H1 (cell line): ENCODE measurements at regions not wholly inside any gene's neighbourhood (a gene's known extent, or its start where the extent isn't known, plus 50 kb on each side); places are given as distances from the start of the nearest gene placed in this dataset.

Experiments used
- CTCF ChIA-PET: fragments of 300-600 bp; sonication (Branson Sonifier 250); formaldehyde crosslinking; loops from one replicate; lab custom pipeline; 2021; ENCODE audit not compliant: partially characterized antibody; lab: Charles Lee
- POLR2A ChIA-PET: fragments of 300-600 bp; sonication (Branson Sonifier 250); formaldehyde crosslinking; loops from one replicate; lab custom pipeline; 2021; ENCODE audit warnings: inconsistent platforms; ENCODE audit not compliant: partially characterized antibody; lab: Charles Lee
- DNase-seq, 2 experiments: peaks; one replicate each; pipeline versions ENCODE4 v3.0.0 to v3.0.0-alpha.2; 2010 to 2022; ENCODE audit warnings: low spot score in 2 of 2, low read depth in 1 of 2, mixed read lengths in 1 of 2
- FAIRE-seq: peaks from 2 replicates; lab custom pipeline; 2011; peaks lifted over from hg19 to GRCh38; lab: Jason Lieb, UNC
- H2AFZ ChIP-seq: 2 replicates; pipeline ENCODE4 v1.8.1; 2012; ENCODE audit warnings: low read length, inconsistent platforms
- H2AK5ac ChIP-seq: 2 replicates; pipeline ENCODE4 v1.6.1; 2013; ENCODE audit warnings: low read depth, low read length
- H2BK120ac ChIP-seq: replicated peaks from 2 replicates; pipeline ENCODE3; 2013; ENCODE audit warnings: low read depth, low read length, inconsistent platforms
- H2BK12ac ChIP-seq: 2 replicates; pipeline ENCODE4 v1.6.1; 2013; ENCODE audit warnings: low read depth, low read length
- H2BK15ac ChIP-seq: 2 replicates; pipeline ENCODE4 v1.6.1; 2013; ENCODE audit warnings: low read length
- H2BK20ac ChIP-seq: 2 replicates; pipeline ENCODE4 v1.6.1; 2013; ENCODE audit warnings: low read length
- H2BK5ac ChIP-seq: 2 replicates; pipeline ENCODE4 v1.6.1; 2013; ENCODE audit warnings: low read depth, low read length
- H3K14ac ChIP-seq: 2 replicates; pipeline ENCODE4 v1.6.1; 2013; ENCODE audit warnings: inconsistent platforms; ENCODE audit not compliant: insufficient read length
- H3K18ac ChIP-seq: 2 replicates; pipeline ENCODE4 v1.6.1; 2013; ENCODE audit warnings: low read length; ENCODE audit errors: extremely low read depth
- H3K23ac ChIP-seq: 2 replicates; pipeline ENCODE4 v1.6.1; 2013; ENCODE audit warnings: inconsistent platforms; ENCODE audit not compliant: insufficient read length
- H3K23me2 ChIP-seq: 2 replicates; pipeline ENCODE4 v1.6.1; 2013; ENCODE audit warnings: low read depth, low read length
- H3K27ac ChIP-seq: 2 replicates; pipeline ENCODE4 v1.6.1; 2011; ENCODE audit warnings: low read depth, low read length, inconsistent platforms
- H3K27me3 ChIP-seq, 4 experiments: replicated peaks in 1 of 4; 1 replicate in 1 of 4; 2 replicates in 3 of 4; pipeline versions ENCODE4 v1.6.1 to v1.8.1; 2011 to 2013; ENCODE audit warnings: low read length in 3 of 4, mild to moderate bottlenecking in 3 of 4, inconsistent platforms in 2 of 4, mixed read lengths in 2 of 4, moderate library complexity in 1 of 4; ENCODE audit not compliant: control insufficient read depth in 3 of 4, insufficient read depth in 3 of 4; ENCODE audit errors: extremely low read depth in 1 of 4
- H3K36me3 ChIP-seq, 4 experiments: 2 replicates each; pipeline versions ENCODE4 v1.6.1 to v1.8.1; 2011 to 2013; ENCODE audit warnings: mild to moderate bottlenecking in 4 of 4, low read length in 3 of 4, moderate library complexity in 2 of 4, control low read depth in 1 of 4, inconsistent platforms in 1 of 4; ENCODE audit not compliant: insufficient read depth in 4 of 4, control insufficient read depth in 2 of 4
- H3K4ac ChIP-seq: replicated peaks from 2 replicates; pipeline ENCODE3; 2013; ENCODE audit warnings: low read length, low read depth, mixed read lengths, inconsistent platforms; ENCODE audit not compliant: insufficient read length
- H3K4me1 ChIP-seq, 4 experiments: replicated peaks in 1 of 4; 1 replicate in 1 of 4; 2 replicates in 3 of 4; pipeline versions ENCODE4 v1.6.1 to v1.8.1; 2011 to 2013; ENCODE audit warnings: low read length in 3 of 4, inconsistent platforms in 2 of 4, mixed read lengths in 1 of 4; ENCODE audit not compliant: insufficient read depth in 4 of 4, control insufficient read depth in 3 of 4
- H3K4me2 ChIP-seq, 2 experiments: 2 replicates each; pipeline versions ENCODE4 v1.6.1 to v1.8.1; 2011 to 2013; ENCODE audit warnings: low read depth in 2 of 2, low read length in 2 of 2, control low read depth in 1 of 2, inconsistent platforms in 1 of 2, mild to moderate bottlenecking in 1 of 2; ENCODE audit not compliant: insufficient read depth in 1 of 2
- H3K4me3 ChIP-seq, 4 experiments: fragments of 200-600, 300-600 bp in 1 of 4; sonication (generic), shearing (Covaris generic), sonication (Bioruptor Twin) in 1 of 4; 2 replicates each; pipeline versions ENCODE4 v1.5.1 to v1.8.1; 2011 to 2016; ENCODE audit warnings: low read length in 4 of 4, low read depth in 3 of 4, control low read depth in 2 of 4, inconsistent platforms in 2 of 4, mild to moderate bottlenecking in 2 of 4, mixed read lengths in 1 of 4, moderate library complexity in 1 of 4; ENCODE audit not compliant: insufficient read depth in 2 of 4; ENCODE audit errors: extremely low read depth in 1 of 4
- H3K56ac ChIP-seq: replicated peaks from 2 replicates; pipeline ENCODE3; 2013; ENCODE audit warnings: low read depth, mild to moderate bottlenecking, mixed read lengths, low read length, inconsistent platforms; ENCODE audit not compliant: insufficient read length
- H3K79me1 ChIP-seq: 2 replicates; pipeline ENCODE4 v1.6.1; 2013; ENCODE audit warnings: low read depth, low read length, control low read depth
- H3K79me2 ChIP-seq, 2 experiments: 2 replicates each; pipeline versions ENCODE4 v1.6.1 to v1.8.1; 2012 to 2013; ENCODE audit warnings: low read length in 2 of 2, mild to moderate bottlenecking in 2 of 2, inconsistent platforms in 1 of 2; ENCODE audit not compliant: insufficient read depth in 2 of 2, control insufficient read depth in 1 of 2
- H3K9ac ChIP-seq, 4 experiments: replicated peaks in 1 of 4; 1 replicate in 1 of 4; 2 replicates in 3 of 4; pipeline versions ENCODE4 v1.6.1 to v1.8.1; 2011 to 2013; ENCODE audit warnings: low read depth in 3 of 4, low read length in 3 of 4, control low read depth in 2 of 4, mild to moderate bottlenecking in 2 of 4, moderate library complexity in 2 of 4, inconsistent platforms in 1 of 4; ENCODE audit errors: extremely low read depth in 1 of 4
- H3K9me3 ChIP-seq, 2 experiments: 2 replicates each; pipeline versions ENCODE4 v1.6.1 to v1.8.1; 2012 to 2013; ENCODE audit warnings: mild to moderate bottlenecking in 2 of 2, moderate library complexity in 2 of 2, control low read depth in 1 of 2, inconsistent platforms in 1 of 2, low read depth in 1 of 2, low read length in 1 of 2, mixed read lengths in 1 of 2; ENCODE audit not compliant: insufficient read depth in 2 of 2
- H4K20me1 ChIP-seq, 2 experiments: replicated peaks in 1 of 2; 2 replicates each; pipeline versions ENCODE3 to v1.8.1; 2011 to 2013; ENCODE audit warnings: inconsistent platforms in 2 of 2, low read length in 2 of 2, mild to moderate bottlenecking in 1 of 2; ENCODE audit not compliant: insufficient read depth in 2 of 2, control insufficient read depth in 1 of 2
- H4K5ac ChIP-seq: 2 replicates; pipeline ENCODE4 v1.6.1; 2013; ENCODE audit warnings: low read length, low read depth, mixed read lengths, inconsistent platforms; ENCODE audit not compliant: insufficient read length
- H4K8ac ChIP-seq: 2 replicates; pipeline ENCODE4 v1.8.0; 2013; ENCODE audit warnings: mild to moderate bottlenecking, moderate library complexity, low read length, inconsistent platforms; ENCODE audit not compliant: insufficient read depth; ENCODE audit errors: extremely low read depth
- H4K91ac ChIP-seq: replicated peaks from 2 replicates; pipeline ENCODE3; 2013; ENCODE audit warnings: low read length, mixed read lengths, inconsistent platforms; ENCODE audit not compliant: insufficient read length
- CBX5 ChIP-seq: fragments of 300-800, 300-1000 bp; sonication (generic); IDR thresholded peaks from 2 replicates; pipeline ENCODE4 v1.7.1; 2016; ENCODE audit warnings: antibody characterized with exemption, low read length, low read depth
- CBX8 ChIP-seq: fragments of 300-800, 300-1000 bp; sonication (generic); IDR thresholded peaks from 2 replicates; pipeline ENCODE4 v1.7.1; 2016; ENCODE audit warnings: low read depth, low read length, borderline replicate concordance
- CEBPB ChIP-seq: IDR thresholded peaks from 2 replicates; pipeline ENCODE4 v1.6.1; 2012; ENCODE audit warnings: low read depth, low read length
- E2F6 ChIP-seq: IDR thresholded peaks from 2 replicates; pipeline ENCODE4 v1.6.1; 2012; ENCODE audit warnings: inconsistent platforms
- RFX5 ChIP-seq: IDR thresholded peaks from 2 replicates; pipeline ENCODE4 v1.6.1; 2011; ENCODE audit warnings: low read depth, low read length, improper control_type of control experiment, borderline replicate concordance
- SP1 ChIP-seq: IDR thresholded peaks from 2 replicates; pipeline ENCODE4 v1.6.1; 2011; ENCODE audit warnings: low read depth, low read length
- SP2 ChIP-seq: IDR thresholded peaks from 2 replicates; pipeline ENCODE4 v1.6.1; 2012; ENCODE audit warnings: mild to moderate bottlenecking, low read length, inconsistent platforms
- SP4 ChIP-seq: IDR thresholded peaks from 2 replicates; pipeline ENCODE4 v1.6.1; 2012; ENCODE audit warnings: low read length, inconsistent platforms
- WGBS, 2 experiments: shearing (Covaris generic) in 1 of 2; methylation state at CpG; one replicate each; pipeline versions ENCODE4 v1.1.6 to v1.1.7; 2013 to 2015; ENCODE audit warnings: low lambda C conversion rate in 2 of 2, mixed read lengths in 2 of 2, inconsistent platforms in 1 of 2, low coverage in 1 of 2, missing lambda C conversion rate in 1 of 2; ENCODE audit not compliant: insufficient replicate concordance in 2 of 2, insufficient coverage in 1 of 2, insufficient read length in 1 of 2; ENCODE audit errors: extremely low coverage in 1 of 2, missing lambda C conversion rate in 1 of 2; 5-methylcytosine and 5-hydroxymethylcytosine counted together

DNA sequence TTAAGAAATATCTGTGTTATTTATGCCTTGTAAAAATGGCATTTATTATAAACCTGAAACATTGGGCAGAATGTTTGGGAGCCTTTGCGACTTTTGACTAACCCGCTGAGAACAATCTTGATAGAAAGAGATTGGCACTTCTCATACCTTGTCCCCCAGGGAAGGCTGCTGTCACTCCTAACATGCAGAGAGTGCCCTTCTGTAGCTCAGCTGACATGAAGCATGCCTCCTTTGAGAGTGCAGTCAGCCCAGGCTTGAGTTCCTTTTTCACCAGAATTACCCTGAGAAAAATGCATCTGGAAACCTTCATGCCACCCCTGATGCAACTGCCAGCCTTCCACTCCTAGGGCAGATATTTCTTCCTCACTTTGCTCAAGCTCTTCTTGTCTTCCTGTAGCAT lies 569.2 kb upstream of the ARPP21 start:
- Histone ChIP-seq H4K8ac (no peak overlapping the region), H2BK120ac (no peak overlapping the region), H4K5ac (no peak overlapping the region), H2BK5ac (no peak overlapping the region), H3K79me1 (no peaks in the 10 kb centered on the region), H3K27ac (no peak overlapping the region), H3K27me3 (no peaks in the 10 kb centered on the region), H4K20me1 (no peaks in the 10 kb centered on the region), H3K23me2 (no peaks in the 10 kb centered on the region), H3K79me2 (no peaks in the 10 kb centered on the region), H3K18ac (no peak overlapping the region), H3K36me3 (no peaks in the 10 kb centered on the region), H3K9ac (no peak overlapping the region), H3K56ac (no peak overlapping the region), H3K4me3 (no peak overlapping the region), H2BK12ac (no peak overlapping the region), H3K14ac (no peak overlapping the region), H4K91ac (no peak overlapping the region), H3K4me2 (no peak overlapping the region), H3K9me3 (no peaks in the 10 kb centered on the region), H2AK5ac (no peak overlapping the region), H2BK20ac (no peak overlapping the region), H2AFZ (no peak overlapping the region), H3K4ac (no peak overlapping the region), H3K23ac (no peak overlapping the region), H3K4me1 (no peaks in the 10 kb centered on the region), H2BK15ac (no peak overlapping the region)
- DNase-seq, result no peak
- ChIA-PET POLR2A (no interaction called here), CTCF (no interaction called here)
- no peak for TF ChIP-seq E2F6
- TF ChIP-seq RFX5, result no peak
- no peak for TF ChIP-seq CBX5
- no peak for TF ChIP-seq SP2
- no peak for TF ChIP-seq CBX8
- no peak for TF ChIP-seq CEBPB
- no peak for TF ChIP-seq SP1
- TF ChIP-seq SP4, result no peak
- no peak for FAIRE-seq
- WGBS, 2 experiments, result 93% methylated on average over 2 of the region's 2 CpGs; no CpG with 5 or more reads in 1 of the 2 experiments
